ENCODE measurements at regions not wholly inside any gene's neighbourhood (a gene's known extent, or its start where the extent isn't known, plus 50 kb on each side); places are given as distances from the start of the nearest gene placed in this dataset.

- Histone ChIP-seq H3K4me2 (ENCODE audit: low read length) (no peak overlapping the region), H4K20me1 (ENCODE audit: insufficient read depth, low read length) (no peaks in the 10 kb centered on the region), H3K9ac (ENCODE audit: low read length) (no peak overlapping the region), H3K27ac (ENCODE audit: low read length) (no peak overlapping the region), H3K4me1 (ENCODE audit: low read length) (no peaks in the 10 kb centered on the region), H3K27me3 (ENCODE audit: low read depth, low read length) (no peaks in the 10 kb centered on the region), H2AFZ (ENCODE audit: low read depth, low read length) (no peak overlapping the region), H3K79me2 (ENCODE audit: low read length) (no peaks in the 10 kb centered on the region), H3K4me3 (ENCODE audit: low read length) (no peak overlapping the region), H3K9me3 (ENCODE audit: insufficient read depth, low read length) (no peaks in the 10 kb centered on the region), H3K36me3 (replicated peaks; ENCODE audit: low read depth, low read length) (no peaks in the 10 kb centered on the region)
- TF ChIP-seq EZH2phosphoT487 (IDR thresholded peaks at IDR 0.05; ENCODE audit: low read depth): no peak
- TF ChIP-seq, protein P1, sequence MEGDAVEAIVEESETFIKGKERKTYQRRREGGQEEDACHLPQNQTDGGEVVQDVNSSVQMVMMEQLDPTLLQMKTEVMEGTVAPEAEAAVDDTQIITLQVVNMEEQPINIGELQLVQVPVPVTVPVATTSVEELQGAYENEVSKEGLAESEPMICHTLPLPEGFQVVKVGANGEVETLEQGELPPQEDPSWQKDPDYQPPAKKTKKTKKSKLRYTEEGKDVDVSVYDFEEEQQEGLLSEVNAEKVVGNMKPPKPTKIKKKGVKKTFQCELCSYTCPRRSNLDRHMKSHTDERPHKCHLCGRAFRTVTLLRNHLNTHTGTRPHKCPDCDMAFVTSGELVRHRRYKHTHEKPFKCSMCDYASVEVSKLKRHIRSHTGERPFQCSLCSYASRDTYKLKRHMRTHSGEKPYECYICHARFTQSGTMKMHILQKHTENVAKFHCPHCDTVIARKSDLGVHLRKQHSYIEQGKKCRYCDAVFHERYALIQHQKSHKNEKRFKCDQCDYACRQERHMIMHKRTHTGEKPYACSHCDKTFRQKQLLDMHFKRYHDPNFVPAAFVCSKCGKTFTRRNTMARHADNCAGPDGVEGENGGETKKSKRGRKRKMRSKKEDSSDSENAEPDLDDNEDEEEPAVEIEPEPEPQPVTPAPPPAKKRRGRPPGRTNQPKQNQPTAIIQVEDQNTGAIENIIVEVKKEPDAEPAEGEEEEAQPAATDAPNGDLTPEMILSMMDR (IDR thresholded peaks at IDR 0.05; ENCODE audit: low read depth, low read length): no peak
These were observed 1182.4 kb downstream of the HACE1 start for GRCh38 chr6:103677290-103677689.

DNA sequence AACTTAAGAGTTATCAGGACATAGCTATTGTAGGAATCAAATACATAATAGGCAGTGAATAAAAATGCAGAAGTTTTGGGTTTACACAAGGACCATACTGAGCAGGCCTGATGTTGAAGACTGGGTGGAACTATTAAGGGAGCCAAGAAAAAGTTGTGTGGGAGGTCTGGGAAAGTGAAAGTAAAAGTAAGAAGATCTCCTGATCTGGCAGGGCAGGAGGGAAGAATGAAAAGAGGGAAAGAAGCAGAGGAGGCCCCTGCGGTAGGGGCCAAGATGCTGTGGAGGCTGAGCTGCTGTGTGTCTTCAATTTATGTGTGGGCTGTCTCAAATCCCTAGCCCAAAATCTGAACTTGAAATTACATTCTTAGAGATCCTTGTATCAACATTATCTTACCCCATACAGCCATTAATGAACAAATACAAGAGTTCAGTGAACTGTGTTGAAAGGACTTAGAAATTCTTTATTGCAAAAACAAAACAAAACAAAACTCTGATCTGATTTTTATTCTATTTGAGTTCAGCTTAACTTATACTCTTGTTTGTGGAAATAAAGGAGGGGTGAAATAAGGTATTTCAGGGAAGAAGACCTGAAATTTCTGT lies 1183.8 kb downstream of the HACE1 start:
- H4K20me1 ChIP-seq (ENCODE audit: insufficient read depth, low read length): no peaks in the 10 kb centered on the region
- TF ChIP-seq, protein P1 (IDR thresholded peaks at IDR 0.05; ENCODE audit: low read depth, low read length): no peak
- TF ChIP-seq EZH2phosphoT487 (IDR thresholded peaks at IDR 0.05; ENCODE audit: low read depth): no peak
- H3K27ac ChIP-seq (ENCODE audit: low read length): no peak overlapping the region
- H3K79me2 ChIP-seq (ENCODE audit: low read length): no peaks in the 10 kb centered on the region
- no peak overlapping the region for H2AFZ ChIP-seq (ENCODE audit: low read depth, low read length)
- H3K9ac ChIP-seq (ENCODE audit: low read length): no peak overlapping the region
- no peaks in the 10 kb centered on the region for H3K27me3 ChIP-seq (ENCODE audit: low read depth, low read length)
- no peaks in the 10 kb centered on the region for H3K36me3 ChIP-seq (replicated peaks; ENCODE audit: low read depth, low read length)
- H3K9me3 ChIP-seq (ENCODE audit: insufficient read depth, low read length): no peaks in the 10 kb centered on the region
- no peaks in the 10 kb centered on the region for H3K4me1 ChIP-seq (ENCODE audit: low read length)
- H3K4me2 ChIP-seq (ENCODE audit: low read length): no peak overlapping the region
- no peak overlapping the region for H3K4me3 ChIP-seq (ENCODE audit: low read length)

- H3K27ac ChIP-seq (ENCODE audit: low read length): no peak overlapping the region
- H3K27me3 ChIP-seq (ENCODE audit: low read depth, low read length): no peaks in the 10 kb centered on the region
- no peaks in the 10 kb centered on the region for H3K9me3 ChIP-seq (ENCODE audit: insufficient read depth, low read length)
- no peaks in the 10 kb centered on the region for H3K36me3 ChIP-seq (replicated peaks; ENCODE audit: low read depth, low read length)
- no peaks in the 10 kb centered on the region for H4K20me1 ChIP-seq (ENCODE audit: insufficient read depth, low read length)
- no peaks in the 10 kb centered on the region for H3K79me2 ChIP-seq (ENCODE audit: low read length)
- H3K4me1 ChIP-seq (ENCODE audit: low read length): no peaks in the 10 kb centered on the region
- H3K9ac ChIP-seq (ENCODE audit: low read length): no peak overlapping the region
- TF ChIP-seq, protein P1 (IDR thresholded peaks at IDR 0.05; ENCODE audit: low read depth, low read length): no peak
- H3K4me2 ChIP-seq (ENCODE audit: low read length): no peak overlapping the region
- no peak overlapping the region for H2AFZ ChIP-seq (ENCODE audit: low read depth, low read length)
- no peak overlapping the region for H3K4me3 ChIP-seq (ENCODE audit: low read length)
These were observed 1184.9 kb downstream of the HACE1 start for GRCh38 chr6:103674790-103675189.

GRCh38 chr6:103672169-103672568 lies 1187.5 kb downstream of the HACE1 start:
- Histone ChIP-seq H2AFZ (ENCODE audit: low read depth, low read length) (no peak overlapping the region), H3K4me2 (ENCODE audit: low read length) (no peak overlapping the region), H3K27me3 (ENCODE audit: low read depth, low read length) (no peaks in the 10 kb centered on the region), H3K27ac (ENCODE audit: low read length) (no peak overlapping the region), H3K9me3 (ENCODE audit: insufficient read depth, low read length) (no peaks in the 10 kb centered on the region), H3K79me2 (ENCODE audit: low read length) (no peaks in the 10 kb centered on the region), H3K9ac (ENCODE audit: low read length) (no peak overlapping the region), H3K36me3 (replicated peaks; ENCODE audit: low read depth, low read length) (no peaks in the 10 kb centered on the region), H4K20me1 (ENCODE audit: insufficient read depth, low read length) (no peaks in the 10 kb centered on the region), H3K4me1 (ENCODE audit: low read length) (no peaks in the 10 kb centered on the region), H3K4me3 (ENCODE audit: low read length) (no peak overlapping the region)
- TF ChIP-seq EZH2phosphoT487 (IDR thresholded peaks at IDR 0.05; ENCODE audit: low read depth): no peak
- TF ChIP-seq, protein P1 (IDR thresholded peaks at IDR 0.05; ENCODE audit: low read depth, low read length): peak; percentile 26; the same call in 1 of the 2 replicates
